HepG2 (cell line): ENCODE measurements at regions not wholly inside any gene's neighbourhood (a gene's known extent, or its start where the extent isn't known, plus 50 kb on each side); places are given as distances from the start of the nearest gene placed in this dataset.

Experiments used
- ATAC-seq: fragments of 200-7000 bp; cut with Tn5 transposase; 3 replicates; pipeline ENCODE4 v1.9.1; 2020; ENCODE audit warnings: mild to moderate bottlenecking, moderate library complexity
- BruUV-seq: library from RNA; stranded (reverse); fragments of 400-500 nt; replicated peaks from 2 replicates; lab custom pipeline; 2021; lab: Mats Ljungman, UMichigan
- CTCF ChIA-PET: fragments of 300-600 bp; formaldehyde crosslinking; extraction: SDS; loops from one replicate; lab custom pipeline; 2021; ENCODE audit warnings: low total read pairs, inconsistent platforms, low intra/inter-chr PET ratio; lab: Yijun Ruan, JAX
- POLR2A ChIA-PET: fragments of 350-600 bp; sonication (Branson Sonifier 250); formaldehyde crosslinking; loops from one replicate; lab custom pipeline; 2020; ENCODE audit warnings: antibody characterized with exemption, inconsistent platforms; lab: Yijun Ruan, JAX
- DNase-seq: peaks from one replicate; pipeline ENCODE4 v3.0.0-alpha.2; 2015; ENCODE audit warnings: low spot score
- FAIRE-seq: peaks from 3 replicates; lab custom pipeline; 2011; peaks lifted over from hg19 to GRCh38; lab: Jason Lieb, UNC
- H2AFZ ChIP-seq: one replicate; pipeline ENCODE4 v1.6.1; 2011; ENCODE audit warnings: low read length, inconsistent platforms
- H3K27ac ChIP-seq: fragments of 300-600 bp; 3 replicates; pipeline ENCODE4 v1.8.0; 2011; ENCODE audit warnings: mixed run types, mild to moderate bottlenecking, mixed read lengths, low read length, inconsistent platforms; ENCODE audit not compliant: insufficient read depth; ENCODE audit errors: extremely low read length
- H3K27me3 ChIP-seq, 2 experiments: fragments of 200-600 bp in 1 of 2; 2 replicates in 1 of 2; 3 replicates in 1 of 2; pipeline versions ENCODE4 v1.6.0 to v1.8.0; 2011; ENCODE audit warnings: low read length in 2 of 2, mild to moderate bottlenecking in 2 of 2, moderate library complexity in 2 of 2, inconsistent platforms in 1 of 2; ENCODE audit not compliant: insufficient read depth in 2 of 2, control insufficient read depth in 1 of 2
- H3K36me3 ChIP-seq, 2 experiments: fragments of 200-600 bp in 1 of 2; replicated peaks in 1 of 2; 2 replicates in 1 of 2; 3 replicates in 1 of 2; pipeline versions ENCODE4 v1.5.1 to v1.8.0; 2011; ENCODE audit warnings: low read length in 2 of 2, inconsistent platforms in 1 of 2; ENCODE audit not compliant: insufficient read depth in 2 of 2, control insufficient read depth in 1 of 2
- H3K4me1 ChIP-seq: 2 replicates; pipeline ENCODE4 v1.5.1; 2012; ENCODE audit warnings: low read length, inconsistent platforms; ENCODE audit not compliant: insufficient read depth
- H3K4me2 ChIP-seq: 2 replicates; pipeline ENCODE4 v1.6.0; 2011; ENCODE audit warnings: low read depth, low read length, inconsistent platforms
- H3K4me3 ChIP-seq, 3 experiments: fragments of 200-600 bp in 1 of 3; sonication (generic), shearing (Covaris generic) in 1 of 3; replicated peaks in 1 of 3; 2 replicates each; pipeline ENCODE4 v1.5.1; 2011 to 2016; ENCODE audit warnings: low read length in 3 of 3, inconsistent platforms in 2 of 3, low read depth in 2 of 3, mild to moderate bottlenecking in 2 of 3, control low read depth in 1 of 3, mixed read lengths in 1 of 3; ENCODE audit not compliant: insufficient read depth in 1 of 3
- H3K79me2 ChIP-seq: one replicate; pipeline ENCODE4 v1.6.1; 2011; ENCODE audit warnings: low read length, inconsistent platforms; ENCODE audit not compliant: insufficient read depth
- H3K9ac ChIP-seq: 2 replicates; pipeline ENCODE4 v1.6.0; 2011; ENCODE audit warnings: mild to moderate bottlenecking, low read depth, low read length, inconsistent platforms; ENCODE audit not compliant: insufficient read depth
- H3K9me3 ChIP-seq: 2 replicates; pipeline ENCODE4 v1.5.1; 2012; ENCODE audit warnings: mild to moderate bottlenecking, low read length
- H4K20me1 ChIP-seq: 2 replicates; pipeline ENCODE4 v1.6.0; 2011; ENCODE audit warnings: inconsistent platforms, mild to moderate bottlenecking, low read length, moderate library complexity; ENCODE audit not compliant: insufficient read depth
- DNMT3B ChIP-seq: conservative IDR thresholded peaks from 2 replicates; pipeline ENCODE4 v1.6.1; 2016; ENCODE audit warnings: missing biosample characterization, control low read depth
- GABPB1 ChIP-seq: IDR thresholded peaks from 2 replicates; pipeline ENCODE4 v1.6.1; 2016; ENCODE audit warnings: mild to moderate bottlenecking, missing genetic modification reagents, moderate library complexity, missing compliant biosample characterization
- HNRNPL ChIP-seq: fragments of 200-400 bp; formaldehyde crosslinking; IDR thresholded peaks from 2 replicates; pipeline ENCODE4 v1.6.1; 2017; ENCODE audit warnings: mild to moderate bottlenecking, low read depth, low read length
- REPIN1 ChIP-seq: sonication (generic); formaldehyde crosslinking; IDR thresholded peaks from 2 replicates; pipeline ENCODE4 v1.8.0; 2022; ENCODE audit warnings: missing genetic modification reagents, low read depth, mild to moderate bottlenecking, borderline replicate concordance
- SMC3 ChIP-seq: IDR thresholded peaks from 2 replicates; pipeline ENCODE4 v1.6.1; 2011; ENCODE audit warnings: low read length, improper control_type of control experiment
- ZNF224 ChIP-seq: sonication (generic); formaldehyde crosslinking; IDR thresholded peaks from 2 replicates; pipeline ENCODE4 v1.5.0; 2020; ENCODE audit warnings: mild to moderate bottlenecking, missing genetic modification reagents
- ZNF552 ChIP-seq: sonication (generic); formaldehyde crosslinking; IDR thresholded peaks from 2 replicates; pipeline ENCODE4 v1.9.0; 2022; ENCODE audit warnings: missing genetic modification reagents, mild to moderate bottlenecking, borderline replicate concordance
- ZNF616 ChIP-seq: sonication (generic); formaldehyde crosslinking; IDR thresholded peaks from 2 replicates; pipeline ENCODE4 v1.5.0; 2020; ENCODE audit warnings: low read depth, mild to moderate bottlenecking, missing genetic modification reagents
- ZNF839 ChIP-seq: sonication (generic); formaldehyde crosslinking; IDR thresholded peaks from 2 replicates; pipeline ENCODE4 v1.4.0; 2020; ENCODE audit warnings: missing genetic modification reagents, mild to moderate bottlenecking, borderline replicate concordance
- WGBS: methylation state at CpG from one replicate; pipeline ENCODE4 v1.1.6; 2017; ENCODE audit warnings: low lambda C conversion rate; 5-methylcytosine and 5-hydroxymethylcytosine counted together
- in situ Hi-C: cut with HindIII; loops from 2 replicates; pipeline ENCODE4 v1.10.0; 2017; ENCODE audit warnings: low pct_unique_long_range_greater_than_20kb; ENCODE audit not compliant: extremely low pct_ligation_motif_present
- intact Hi-C: fragments of 100-400 bp; cut with micrococcal nuclease; formaldehyde crosslinking; loops from one replicate; pipeline ENCODE4 v1.10.0; 2022; ENCODE audit not compliant: unreplicated experiment
- TF ChIP-seq, protein P1 (sequence below): sonication (generic); formaldehyde crosslinking; IDR thresholded peaks from 2 replicates; pipeline ENCODE4 v1.8.1; 2023; ENCODE audit warnings: mild to moderate bottlenecking, missing genetic modification reagents
- TF ChIP-seq, protein P2 (sequence below), 2 experiments: sonication (generic) in 1 of 2; formaldehyde crosslinking in 1 of 2; IDR thresholded peaks; 2 replicates each; pipeline versions ENCODE4 v1.6.1 to v1.9.0; 2014 to 2022; ENCODE audit warnings: antibody characterized with exemption in 1 of 2, borderline replicate concordance in 1 of 2, inconsistent platforms in 1 of 2, low read depth in 1 of 2, missing genetic modification reagents in 1 of 2

DNA sequence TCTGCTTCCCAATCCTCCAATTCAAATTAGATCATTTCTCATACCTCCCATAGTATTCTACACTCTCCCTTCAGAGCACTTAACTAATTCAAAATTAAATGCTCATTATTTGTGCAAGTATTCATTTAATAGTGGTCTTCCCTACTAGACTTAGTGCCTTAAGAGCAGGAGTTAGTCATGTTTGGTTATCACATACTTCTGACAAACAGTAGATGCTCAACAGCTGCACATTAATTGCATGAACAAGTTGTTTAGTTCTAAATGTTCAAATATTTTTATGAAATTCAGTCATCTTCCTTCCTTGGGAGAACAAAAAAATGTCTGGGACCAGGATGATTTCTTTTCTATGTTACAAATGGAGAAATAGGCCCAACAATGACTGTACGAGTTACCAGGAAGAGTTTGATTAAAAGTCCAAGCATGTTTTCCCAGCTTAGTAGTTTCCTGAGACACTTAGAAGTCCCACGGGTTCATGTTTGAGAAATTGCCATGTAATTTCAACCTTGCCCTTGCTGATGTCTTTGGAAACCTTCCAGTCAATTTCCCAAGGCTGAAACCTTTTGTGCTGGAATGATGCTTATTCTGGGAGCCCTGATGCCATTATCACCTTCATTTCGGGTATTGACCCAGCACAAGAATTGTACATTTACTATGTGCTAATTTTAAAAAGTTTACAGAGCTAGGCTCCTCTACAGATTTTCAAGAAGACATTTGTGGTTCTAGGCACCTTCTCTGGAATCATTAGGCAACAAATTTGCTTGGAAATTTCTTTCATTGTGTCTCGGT lies 437.9 kb upstream of the PLXNA2 start (continued):
- TF ChIP-seq HNRNPL = no peak
- TF ChIP-seq ZNF552 (CRISPR knock-in tag) = no peak
- no peak for TF ChIP-seq ZNF224 (CRISPR knock-in tag)

DNA sequence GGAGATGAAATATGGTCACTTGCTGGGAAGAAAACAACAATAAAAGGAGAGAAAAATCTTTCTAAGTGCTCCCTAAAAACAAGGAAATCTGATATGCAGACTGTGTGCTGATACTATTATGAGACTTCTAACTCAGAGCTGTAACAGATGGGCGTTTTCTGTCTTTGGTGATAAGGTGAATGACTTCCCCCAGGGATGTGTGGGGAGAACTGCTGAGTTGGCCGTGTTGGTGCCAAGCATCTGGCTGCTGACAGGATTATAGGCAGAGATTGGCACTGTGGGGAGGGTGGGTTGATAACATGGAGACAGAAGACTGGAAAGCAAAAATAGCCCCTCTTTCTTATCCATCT lies 438.5 kb upstream of the PLXNA2 start:
- intact Hi-C loops = no loop called here
- H3K27ac ChIP-seq = no peak overlapping the region
- no TSS peak for BruUV-seq
- FAIRE-seq (no peak), DNase-seq (no peak), ATAC-seq (no peak)
- CTCF ChIA-PET = no interaction called here
- no peak overlapping the region for H3K9ac ChIP-seq
- H3K4me1 ChIP-seq = no peaks in the 10 kb centered on the region
- no peaks in the 10 kb centered on the region for H3K27me3 ChIP-seq
- H2AFZ ChIP-seq = no peak overlapping the region
- H3K4me3 ChIP-seq = no peak overlapping the region
- peaks cover 16% of the 10 kb centered on the region; the same call in 1 of the 2 replicates for H3K9me3 ChIP-seq
- H3K36me3 ChIP-seq = no peaks in the 10 kb centered on the region
- H3K79me2 ChIP-seq = no peaks in the 10 kb centered on the region
- no peak overlapping the region for H3K4me2 ChIP-seq
- TF ChIP-seq, protein P1, sequence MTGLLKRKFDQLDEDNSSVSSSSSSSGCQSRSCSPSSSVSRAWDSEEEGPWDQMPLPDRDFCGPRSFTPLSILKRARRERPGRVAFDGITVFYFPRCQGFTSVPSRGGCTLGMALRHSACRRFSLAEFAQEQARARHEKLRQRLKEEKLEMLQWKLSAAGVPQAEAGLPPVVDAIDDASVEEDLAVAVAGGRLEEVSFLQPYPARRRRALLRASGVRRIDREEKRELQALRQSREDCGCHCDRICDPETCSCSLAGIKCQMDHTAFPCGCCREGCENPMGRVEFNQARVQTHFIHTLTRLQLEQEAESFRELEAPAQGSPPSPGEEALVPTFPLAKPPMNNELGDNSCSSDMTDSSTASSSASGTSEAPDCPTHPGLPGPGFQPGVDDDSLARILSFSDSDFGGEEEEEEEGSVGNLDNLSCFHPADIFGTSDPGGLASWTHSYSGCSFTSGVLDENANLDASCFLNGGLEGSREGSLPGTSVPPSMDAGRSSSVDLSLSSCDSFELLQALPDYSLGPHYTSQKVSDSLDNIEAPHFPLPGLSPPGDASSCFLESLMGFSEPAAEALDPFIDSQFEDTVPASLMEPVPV (CRISPR knock-in tag) = no peak
- TF ChIP-seq DNMT3B (no peak), SMC3 (no peak), REPIN1 (CRISPR knock-in tag) (no peak), ZNF839 (no peak), GABPB1 (no peak), ZNF616 (CRISPR knock-in tag) (no peak)
- TF ChIP-seq, protein P2, sequence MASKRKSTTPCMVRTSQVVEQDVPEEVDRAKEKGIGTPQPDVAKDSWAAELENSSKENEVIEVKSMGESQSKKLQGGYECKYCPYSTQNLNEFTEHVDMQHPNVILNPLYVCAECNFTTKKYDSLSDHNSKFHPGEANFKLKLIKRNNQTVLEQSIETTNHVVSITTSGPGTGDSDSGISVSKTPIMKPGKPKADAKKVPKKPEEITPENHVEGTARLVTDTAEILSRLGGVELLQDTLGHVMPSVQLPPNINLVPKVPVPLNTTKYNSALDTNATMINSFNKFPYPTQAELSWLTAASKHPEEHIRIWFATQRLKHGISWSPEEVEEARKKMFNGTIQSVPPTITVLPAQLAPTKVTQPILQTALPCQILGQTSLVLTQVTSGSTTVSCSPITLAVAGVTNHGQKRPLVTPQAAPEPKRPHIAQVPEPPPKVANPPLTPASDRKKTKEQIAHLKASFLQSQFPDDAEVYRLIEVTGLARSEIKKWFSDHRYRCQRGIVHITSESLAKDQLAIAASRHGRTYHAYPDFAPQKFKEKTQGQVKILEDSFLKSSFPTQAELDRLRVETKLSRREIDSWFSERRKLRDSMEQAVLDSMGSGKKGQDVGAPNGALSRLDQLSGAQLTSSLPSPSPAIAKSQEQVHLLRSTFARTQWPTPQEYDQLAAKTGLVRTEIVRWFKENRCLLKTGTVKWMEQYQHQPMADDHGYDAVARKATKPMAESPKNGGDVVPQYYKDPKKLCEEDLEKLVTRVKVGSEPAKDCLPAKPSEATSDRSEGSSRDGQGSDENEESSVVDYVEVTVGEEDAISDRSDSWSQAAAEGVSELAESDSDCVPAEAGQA (IDR thresholded peaks at IDR 0.05; ENCODE audit: low read depth) = no peak
- TF ChIP-seq, protein P2 (CRISPR knock-in tag; IDR thresholded peaks at IDR 0.05; ENCODE audit: borderline replicate concordance) = no peak
- TF ChIP-seq, all 625 proteins: peak for 0
- POLR2A ChIA-PET = no interaction called here
- in situ Hi-C loops = no loop called here
- no peaks in the 10 kb centered on the region for H4K20me1 ChIP-seq
- WGBS = 0% methylated on average over 2 of the region's 2 CpGs
